ENCODE measurements at regions not wholly inside any gene's neighbourhood (a gene's known extent, or its start where the extent isn't known, plus 50 kb on each side); places are given as distances from the start of the nearest gene placed in this dataset.

- TF ChIP-seq CTCF (conservative IDR thresholded peaks at IDR 0.05; ENCODE audit: low read depth, low read length) (no peak), EZH2 (IDR thresholded peaks at IDR 0.05; ENCODE audit: low read length, unreplicated experiment) (no peak)
Measured at GRCh38 chr2:19549821-19550220, 191.4 kb upstream of the OSR1 start.

All from PC-3 (cell line).